ENCODE measurements at regions not wholly inside any gene's neighbourhood (a gene's known extent, or its start where the extent isn't known, plus 50 kb on each side); places are given as distances from the start of the nearest gene placed in this dataset.

- Histone ChIP-seq H2BK120ac (replicated peaks; ENCODE audit: low read depth, low read length) (no peak overlapping the region), H4K8ac (ENCODE audit: extremely low read depth, insufficient read depth, low read length) (no peak overlapping the region), H3K36me3 (ENCODE audit: control insufficient read depth in 2 of 4, insufficient read depth in 4 of 4, low read length in 3 of 4) (no peaks in the 10 kb centered on the region), H4K20me1 (replicated peaks in 1 of 2; ENCODE audit: control insufficient read depth in 1 of 2, insufficient read depth in 2 of 2, low read length in 2 of 2) (no peaks in the 10 kb centered on the region), H3K27me3 (replicated peaks in 1 of 4; ENCODE audit: control insufficient read depth in 3 of 4, extremely low read depth in 1 of 4, insufficient read depth in 3 of 4, low read length in 3 of 4) (no peaks in the 10 kb centered on the region), H3K4me1 (replicated peaks in 1 of 4; ENCODE audit: control insufficient read depth in 3 of 4, insufficient read depth in 4 of 4, low read length in 3 of 4) (no peaks in the 10 kb centered on the region), H2BK20ac (ENCODE audit: low read length) (no peak overlapping the region), H3K56ac (replicated peaks; ENCODE audit: insufficient read length, low read depth, low read length) (no peak overlapping the region), H3K27ac (ENCODE audit: low read depth, low read length) (no peak overlapping the region), H3K79me1 (ENCODE audit: low read depth, low read length) (no peaks in the 10 kb centered on the region), H4K5ac (ENCODE audit: insufficient read length, low read depth, low read length) (no peak overlapping the region), H3K23ac (ENCODE audit: insufficient read length) (no peak overlapping the region), H3K14ac (ENCODE audit: insufficient read length) (no peak overlapping the region), H2BK15ac (ENCODE audit: low read length) (no peak overlapping the region), H3K4me2 (ENCODE audit: insufficient read depth in 1 of 2, low read depth in 2 of 2, low read length in 2 of 2) (no peak overlapping the region), H2AK5ac (ENCODE audit: low read depth, low read length) (no peak overlapping the region), H3K23me2 (ENCODE audit: low read depth, low read length) (no peaks in the 10 kb centered on the region), H3K4ac (replicated peaks; ENCODE audit: insufficient read length, low read depth, low read length) (no peak overlapping the region), H3K18ac (ENCODE audit: extremely low read depth, low read length) (no peak overlapping the region), H3K9ac (replicated peaks in 1 of 4; ENCODE audit: extremely low read depth in 1 of 4, low read depth in 3 of 4, low read length in 3 of 4) (no peak overlapping the region), H2BK12ac (ENCODE audit: low read depth, low read length) (no peak overlapping the region), H3K79me2 (ENCODE audit: control insufficient read depth in 1 of 2, insufficient read depth in 2 of 2, low read length in 2 of 2) (no peaks in the 10 kb centered on the region), H2BK5ac (ENCODE audit: low read depth, low read length) (no peak overlapping the region), H4K91ac (replicated peaks; ENCODE audit: insufficient read length, low read length) (no peak overlapping the region), H2AFZ (ENCODE audit: low read length) (no peak overlapping the region), H3K9me3 (ENCODE audit: insufficient read depth in 2 of 2, low read depth in 1 of 2, low read length in 1 of 2) (no peaks in the 10 kb centered on the region), H3K4me3 (ENCODE audit: extremely low read depth in 1 of 4, insufficient read depth in 2 of 4, low read depth in 3 of 4, low read length in 4 of 4) (no peak overlapping the region)
- ChIA-PET CTCF (ENCODE audit: partially characterized antibody) (no interaction called here), POLR2A (ENCODE audit: partially characterized antibody) (no interaction called here)
- WGBS, 2 experiments (ENCODE audit: extremely low coverage in 1 of 2, insufficient coverage in 1 of 2, insufficient read length in 1 of 2, insufficient replicate concordance in 2 of 2, low coverage in 1 of 2, low lambda C conversion rate in 2 of 2, missing lambda C conversion rate in 1 of 2), result 87% methylated on average over 7 of the region's 7 CpGs; no CpG with 5 or more reads in 1 of the 2 experiments
- no peak for FAIRE-seq
- no peak for DNase-seq (ENCODE audit: low read depth in 1 of 2, low spot score in 2 of 2)
- TF ChIP-seq POU5F1 (IDR thresholded peaks at IDR 0.05; ENCODE audit: low read depth, low read length) (no peak), GABPA (IDR thresholded peaks at IDR 0.05; ENCODE audit: borderline replicate concordance, insufficient read depth, low read length) (no peak), KDM5A (IDR thresholded peaks at IDR 0.05; ENCODE audit: low read length) (no peak), JUND (IDR thresholded peaks at IDR 0.05; ENCODE audit: low read length) (no peak), SIX5 (IDR thresholded peaks at IDR 0.05; ENCODE audit: low read depth, low read length) (no peak), SIN3A (conservative IDR thresholded peaks at IDR 0.05 in 1 of 2, IDR thresholded peaks at IDR 0.05 in 1 of 2; ENCODE audit: low read depth in 1 of 2, low read length in 2 of 2) (no peak), POLR2AphosphoS5 (IDR thresholded peaks at IDR 0.05; ENCODE audit: low read depth, low read length) (no peak), EZH2 (IDR thresholded peaks at IDR 0.05; ENCODE audit: low read depth, low read length, severe bottlenecking) (no peak), SRF (IDR thresholded peaks at IDR 0.05; ENCODE audit: low read depth, low read length) (no peak), CTCF (IDR thresholded peaks at IDR 0.05; ENCODE audit: control extremely low read depth in 1 of 3, insufficient read depth in 1 of 3, low read depth in 1 of 3, low read length in 3 of 3) (no peak), TAF7 (optimal IDR thresholded peaks at IDR 0.05; ENCODE audit: borderline replicate concordance, low read depth, low read length) (no peak)
These were observed 701.5 kb downstream of the ZNF385D start for GRCh38 chr3:21049334-21050062.
